SKM-1 (cell line): ENCODE measurements at regions not wholly inside any gene's neighbourhood (a gene's known extent, or its start where the extent isn't known, plus 50 kb on each side); places are given as distances from the start of the nearest gene placed in this dataset.
"Not testable (repeated sequence)": the region's sequence is repeated elsewhere in the genome, so short reads cannot be mapped to it uniquely, and the experiment has no call there.

Source experiments
- DNase-seq: peaks from one replicate; lab custom pipeline; 2025; ENCODE audit not compliant: unreplicated experiment; lab: John Stamatoyannopoulos, UW

DNA sequence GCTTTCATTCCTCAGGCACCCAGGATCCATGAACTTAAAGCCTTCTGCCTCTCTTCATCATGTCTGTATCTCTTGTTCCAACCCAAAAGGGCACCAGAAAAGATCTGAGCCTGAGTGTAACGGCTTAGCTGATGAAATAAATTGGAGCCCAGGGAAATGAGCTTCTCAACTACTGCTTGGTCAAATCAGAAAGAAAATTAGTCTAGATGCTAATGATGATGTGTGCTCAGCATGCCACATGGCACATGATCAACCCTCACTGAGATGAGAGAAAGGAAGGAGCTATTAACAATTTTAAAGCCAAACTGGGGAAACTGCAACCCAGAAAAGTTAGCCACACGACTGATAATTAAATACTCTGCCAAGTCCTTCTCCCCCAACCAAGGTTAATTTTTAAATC is 325.7 kb downstream of the CNTN3 start:
- DNase-seq = no peak

DNA sequence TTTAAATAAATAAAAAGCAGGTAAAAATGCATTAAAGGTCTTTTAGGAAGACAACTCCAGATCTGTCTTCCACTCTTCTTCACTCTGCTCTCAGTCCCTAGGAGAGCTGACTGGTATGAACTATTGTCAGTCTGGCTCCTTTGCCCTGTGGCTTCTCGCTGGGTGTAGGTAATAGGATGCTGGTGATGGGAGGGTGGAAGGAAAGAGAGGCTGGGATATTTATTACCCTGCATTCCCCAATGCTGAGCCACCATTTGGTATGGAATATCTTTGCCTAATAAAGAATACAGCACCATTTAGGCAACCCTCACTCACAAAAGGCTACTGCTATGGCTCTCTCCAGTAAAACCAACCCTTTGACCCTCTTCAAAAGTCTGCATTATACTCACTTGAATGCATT is 326.9 kb downstream of the CNTN3 start:
- no peak for DNase-seq

DNA sequence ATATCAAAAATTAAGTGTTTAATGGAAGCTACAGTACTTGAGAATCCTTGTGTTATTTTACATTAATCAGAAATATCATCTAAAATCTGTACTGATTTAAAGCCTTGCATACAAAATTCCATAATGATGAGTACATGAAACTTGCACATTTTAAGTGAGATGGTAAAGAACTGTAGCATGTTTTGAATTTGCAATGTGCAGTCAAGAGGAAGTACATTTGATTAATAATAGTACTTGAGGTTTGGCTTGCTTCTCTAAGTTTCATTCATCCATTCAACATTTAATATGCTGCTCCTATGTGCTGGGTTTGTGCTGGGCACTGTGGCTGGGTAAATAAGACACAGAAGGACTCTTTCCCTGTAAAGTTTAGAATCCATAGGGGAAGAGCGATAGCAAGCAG is 332.3 kb downstream of the CNTN3 start:
- no peak for DNase-seq

- DNase-seq = no peak
Observed at GRCh38 chr3:74281705-74282104, 332.8 kb downstream of the CNTN3 start.

DNA sequence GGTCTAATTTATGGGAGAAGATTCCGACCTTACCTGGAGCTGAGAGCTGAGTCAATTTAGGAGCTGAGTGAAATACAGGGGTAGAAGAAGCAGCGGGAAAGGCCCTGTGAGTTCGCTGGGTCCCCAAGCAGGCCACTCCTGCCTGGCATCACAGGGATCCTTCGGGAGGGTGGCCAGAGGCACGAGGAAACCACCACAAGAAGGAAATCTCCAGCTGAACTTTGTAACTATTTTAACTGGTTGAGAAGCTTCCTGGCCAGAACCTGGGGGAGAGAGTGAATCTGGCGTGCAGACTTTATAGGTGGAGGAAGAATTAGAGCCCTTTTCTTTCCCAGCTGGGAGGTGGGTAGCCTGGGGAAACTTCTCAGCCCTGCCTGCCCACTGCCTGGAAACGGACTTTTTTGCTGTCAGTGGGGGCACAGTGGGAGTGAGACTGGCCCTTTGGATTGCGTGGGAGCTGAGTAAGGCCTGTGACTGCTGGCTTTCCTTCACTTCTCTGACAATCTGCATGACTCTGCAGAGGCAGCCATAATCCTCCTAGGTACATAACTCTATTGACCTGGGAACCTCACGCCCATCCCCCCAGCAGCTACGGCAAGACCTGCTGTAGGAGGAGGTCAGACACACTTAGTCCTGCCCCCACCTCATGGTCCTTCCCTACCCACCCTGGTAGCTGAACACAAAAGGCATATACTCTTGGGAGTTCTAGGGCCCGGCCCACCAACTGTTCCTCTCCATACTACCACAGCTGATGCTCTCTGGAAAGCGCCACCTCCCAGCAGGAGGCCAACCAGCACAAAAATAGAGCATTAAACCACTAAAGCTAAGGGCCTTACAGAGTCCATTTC is 340.7 kb downstream of the CNTN3 start:
- no peak for DNase-seq

GRCh38 chr3:74273091-74273490 is 341.4 kb downstream of the CNTN3 start:
- no peak for DNase-seq

DNA sequence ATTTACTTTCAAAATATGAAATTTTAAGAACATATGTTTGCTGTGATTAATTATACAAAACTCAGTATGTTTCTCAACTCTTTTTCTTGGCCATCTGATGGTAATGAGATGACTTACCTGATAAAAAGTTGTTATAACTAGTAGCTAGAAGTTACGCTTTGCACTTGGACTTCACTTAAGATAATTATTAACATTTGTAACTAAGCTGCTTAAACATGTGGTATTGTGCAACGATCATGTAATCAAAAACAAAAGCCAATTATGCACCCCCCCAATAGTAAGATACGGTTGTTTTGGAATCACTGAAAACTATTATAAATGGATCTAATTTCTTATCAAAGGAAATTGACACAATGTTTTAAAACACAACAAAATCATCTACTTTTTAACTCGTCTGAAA is 342.9 kb downstream of the CNTN3 start:
- DNase-seq = no peak

GRCh38 chr3:74269689-74270088 is 344.8 kb downstream of the CNTN3 start:
- DNase-seq = no peak

DNA sequence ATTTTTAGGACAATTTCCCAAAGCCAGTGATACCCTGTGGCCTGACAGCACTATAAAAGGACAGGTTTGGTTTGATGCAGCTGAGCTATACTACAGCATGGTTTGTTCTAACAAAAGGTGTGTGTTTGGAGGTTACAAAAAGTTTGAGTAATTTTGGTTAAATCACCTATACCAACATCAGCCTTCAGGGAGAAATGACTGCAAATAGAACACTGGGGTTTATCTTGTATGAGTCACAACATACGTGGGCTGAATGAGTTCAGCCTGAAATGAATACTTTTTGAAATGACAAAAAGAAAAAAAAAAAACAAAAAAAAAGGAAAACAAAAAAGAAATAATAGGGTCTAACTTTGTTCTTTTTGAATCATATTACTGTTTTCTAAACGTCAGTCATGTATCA is 345.7 kb downstream of the CNTN3 start:
- DNase-seq = no peak

GRCh38 chr3:74267588-74268184 is 346.8 kb downstream of the CNTN3 start:
- DNase-seq = no peak

- DNase-seq = no peak
Observed at GRCh38 chr3:74267131-74267530, 347.3 kb downstream of the CNTN3 start.

DNA sequence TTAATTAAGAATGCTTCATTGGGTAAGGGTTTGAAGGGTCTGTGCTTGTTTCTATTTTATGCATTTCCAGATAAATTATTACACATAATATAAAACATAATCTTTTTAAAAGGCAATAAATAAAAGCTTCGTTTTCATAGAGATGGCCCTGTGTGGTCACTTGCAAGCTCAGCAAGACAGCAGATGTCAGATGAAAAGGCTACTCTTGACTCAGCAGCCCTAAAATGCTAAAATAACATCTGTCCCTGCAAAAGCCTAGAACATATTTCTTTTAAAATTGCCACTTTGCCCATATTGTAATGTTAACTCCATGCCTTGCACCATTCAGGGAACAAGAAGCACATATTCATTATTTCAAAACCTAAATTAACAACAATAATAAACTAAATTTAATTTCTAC is 349.4 kb downstream of the CNTN3 start:
- DNase-seq = no peak

DNA sequence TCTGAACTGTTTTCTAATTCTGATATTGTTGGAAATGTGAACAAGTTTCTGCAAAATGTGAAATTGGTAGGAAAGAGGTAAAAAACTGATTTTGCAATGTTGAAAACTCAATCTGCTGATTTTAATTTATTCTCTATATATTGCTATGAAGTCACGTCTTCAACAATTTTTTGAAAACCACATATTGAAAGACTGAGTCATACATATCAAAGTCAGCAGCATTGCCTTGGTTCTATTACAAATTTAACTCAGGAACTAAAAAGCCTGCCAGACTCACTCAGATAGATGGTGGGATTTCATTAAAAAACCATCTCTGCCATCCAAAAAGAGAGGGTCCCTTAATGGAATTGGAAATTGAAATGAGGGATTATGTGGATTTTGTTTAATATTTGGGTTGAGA is 351.4 kb downstream of the CNTN3 start:
- DNase-seq = no peak

DNA sequence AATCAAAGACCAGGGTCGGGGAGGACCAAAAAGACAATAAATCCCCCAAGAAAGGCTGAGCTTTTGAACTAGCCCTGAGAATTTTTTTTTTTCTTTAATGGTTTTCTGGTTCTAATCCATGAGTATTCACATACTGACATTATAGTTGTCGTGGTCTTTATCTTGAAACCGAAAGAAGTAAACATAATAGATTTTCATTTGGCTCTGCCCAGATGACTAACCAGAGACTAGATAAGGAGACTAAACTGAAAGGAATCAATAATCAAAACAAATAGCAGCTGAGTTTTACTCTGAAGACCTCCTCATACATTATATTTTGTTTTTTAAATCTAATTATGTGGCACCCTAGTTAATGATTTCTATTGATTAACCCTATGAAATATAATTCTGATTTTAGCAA is 381.4 kb downstream of the CNTN3 start:
- DNase-seq = no peak

DNA sequence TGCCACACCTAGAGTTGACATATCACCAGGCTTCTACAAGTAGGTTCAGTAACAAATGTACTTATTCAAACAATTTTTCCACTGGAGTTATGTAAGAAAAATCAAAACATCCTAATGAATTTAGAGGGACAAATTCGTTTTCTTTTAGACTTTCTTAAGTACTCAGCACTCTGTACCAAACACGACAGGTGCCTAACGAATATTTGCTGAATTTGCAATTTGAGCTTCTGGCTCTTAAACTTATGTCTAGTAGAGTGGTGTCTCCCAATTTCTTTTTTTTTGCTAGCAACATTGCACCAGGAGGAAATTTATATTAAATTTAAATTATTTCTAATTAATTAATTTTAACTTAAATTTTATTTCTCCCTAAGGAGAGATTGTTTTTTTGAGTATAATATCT is 397.0 kb downstream of the CNTN3 start:
- no peak for DNase-seq

- DNase-seq = no peak
Observed at GRCh38 chr3:74214286-74214685, 400.2 kb downstream of the CNTN3 start.

GRCh38 chr3:74210739-74211138 is 403.7 kb downstream of the CNTN3 start:
- DNase-seq = no peak

GRCh38 chr3:74200952-74201351 is 413.5 kb downstream of the CNTN3 start:
- no peak for DNase-seq

GRCh38 chr3:74178664-74179063 is 435.8 kb downstream of the CNTN3 start:
- DNase-seq = not testable (repeated sequence)

DNA sequence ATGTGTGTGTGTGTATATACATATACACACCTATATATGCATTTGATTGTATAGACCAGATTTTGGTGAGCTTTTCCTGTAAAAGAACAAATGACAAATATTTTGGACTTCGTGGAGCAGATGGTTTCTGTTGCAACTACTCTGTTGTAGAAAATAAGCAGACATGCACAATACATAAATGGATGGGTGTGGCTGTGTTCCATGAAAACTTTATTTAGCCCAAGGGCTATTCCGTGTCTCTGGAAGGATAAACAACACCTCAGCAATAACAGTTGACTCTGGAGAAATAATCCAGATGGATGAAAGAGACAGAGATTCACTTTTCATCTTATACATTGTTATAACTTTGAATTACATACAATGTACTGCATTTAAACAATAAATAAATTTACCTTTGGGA is 441.4 kb downstream of the CNTN3 start:
- no peak for DNase-seq

GRCh38 chr3:74167926-74168325 is 446.5 kb downstream of the CNTN3 start:
- no peak for DNase-seq

GRCh38 chr3:74165211-74165610 is 449.2 kb downstream of the CNTN3 start:
- no peak for DNase-seq

DNA sequence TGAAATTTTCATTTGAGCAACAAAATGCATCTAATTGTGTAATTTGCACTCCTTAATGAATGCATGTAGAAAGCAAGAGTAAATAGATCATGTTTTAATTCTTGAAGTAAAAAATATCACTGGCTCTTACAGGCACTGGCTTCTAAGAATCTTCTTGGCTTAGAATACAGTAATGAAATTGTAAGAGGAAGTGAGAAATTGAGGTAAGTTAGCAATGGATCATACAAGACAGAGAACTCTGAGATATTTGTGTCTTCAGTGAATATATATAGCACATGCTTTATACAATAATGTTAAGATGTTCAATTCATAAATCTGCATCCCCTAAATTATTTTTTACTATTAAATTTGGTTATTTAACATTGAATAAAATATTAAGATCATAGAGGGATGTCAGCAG is 465.0 kb downstream of the CNTN3 start:
- no peak for DNase-seq
